RWPE2 (cell line): ENCODE measurements at regions not wholly inside any gene's neighbourhood (a gene's known extent, or its start where the extent isn't known, plus 50 kb on each side); places are given as distances from the start of the nearest gene placed in this dataset.

Experiments
- ATAC-seq: fragments of 200-7000 bp; cut with Tn5 transposase; 3 replicates; pipeline ENCODE4 v1.9.1; 2021; ENCODE audit warnings: low read depth
- DNase-seq: peaks from one replicate; pipeline ENCODE4 v3.0.0-alpha.2; 2020; ENCODE audit warnings: low spot score
- H3K27ac ChIP-seq: fragments of 450-650 bp; 2 replicates; pipeline ENCODE4 v1.5.1; 2017; ENCODE audit warnings: mild to moderate bottlenecking; ENCODE audit not compliant: poor library complexity, severe bottlenecking
- H3K27me3 ChIP-seq: fragments of 250-450 bp; sonication (Bioruptor Pico); 2 replicates; pipeline ENCODE4 v1.5.1; 2021; ENCODE audit warnings: mild to moderate bottlenecking, moderate library complexity; ENCODE audit not compliant: insufficient read depth, poor library complexity, severe bottlenecking
- H3K36me3 ChIP-seq: fragments of 250-450 bp; sonication (Bioruptor Pico); 2 replicates; pipeline ENCODE4 v1.5.1; 2020; ENCODE audit warnings: low read depth, mild to moderate bottlenecking, moderate library complexity
- H3K4me1 ChIP-seq: fragments of 250-450 bp; sonication (Bioruptor Pico); 2 replicates; pipeline ENCODE4 v1.5.1; 2021; ENCODE audit warnings: mild to moderate bottlenecking, moderate library complexity; ENCODE audit not compliant: insufficient read depth, poor library complexity, severe bottlenecking
- H3K4me3 ChIP-seq: fragments of 250-450 bp; sonication (Bioruptor Pico); 2 replicates; pipeline ENCODE4 v1.5.1; 2021; ENCODE audit warnings: mild to moderate bottlenecking, moderate library complexity; ENCODE audit not compliant: severe bottlenecking
- H3K9me3 ChIP-seq: fragments of 250-450 bp; sonication (Bioruptor Pico); 2 replicates; pipeline ENCODE4 v1.5.1; 2021; ENCODE audit warnings: mild to moderate bottlenecking, moderate library complexity; ENCODE audit not compliant: severe bottlenecking
- CTCF ChIP-seq: fragments of 450-650 bp; IDR thresholded peaks from one replicate; pipeline ENCODE4 v1.5.1; 2017; ENCODE audit warnings: mild to moderate bottlenecking, moderate library complexity; ENCODE audit not compliant: poor library complexity, severe bottlenecking

GRCh38 chr12:23115984-23116383 is 491.0 kb downstream of the ETNK1 start:
- H3K27me3 ChIP-seq, result no peaks in the 10 kb centered on the region
- no peak overlapping the region for H3K27ac ChIP-seq
- DNase-seq (no peak), ATAC-seq (no peak)
- no peak for TF ChIP-seq CTCF
- no peak overlapping the region for H3K4me3 ChIP-seq
- no peaks in the 10 kb centered on the region for H3K4me1 ChIP-seq
- no peaks in the 10 kb centered on the region for H3K9me3 ChIP-seq
- no peaks in the 10 kb centered on the region for H3K36me3 ChIP-seq

- no peak overlapping the region for H3K4me3 ChIP-seq
- no peak overlapping the region for H3K27ac ChIP-seq
- TF ChIP-seq CTCF, result no peak
- no peaks in the 10 kb centered on the region for H3K36me3 ChIP-seq
- no peaks in the 10 kb centered on the region for H3K27me3 ChIP-seq
- ATAC-seq (no peak), DNase-seq (no peak)
- no peaks in the 10 kb centered on the region for H3K4me1 ChIP-seq
- H3K9me3 ChIP-seq, result no peaks in the 10 kb centered on the region
Measured at GRCh38 chr12:23126794-23127193, 501.8 kb downstream of the ETNK1 start.

- no peak for ATAC-seq
Measured at GRCh38 chr12:23127701-23128100, 502.7 kb downstream of the ETNK1 start.

GRCh38 chr12:23128462-23128861 is 503.5 kb downstream of the ETNK1 start:
- no peak for TF ChIP-seq CTCF
- Histone ChIP-seq H3K27ac (no peak overlapping the region), H3K9me3 (no peaks in the 10 kb centered on the region), H3K4me1 (no peaks in the 10 kb centered on the region), H3K4me3 (no peak overlapping the region), H3K27me3 (no peaks in the 10 kb centered on the region), H3K36me3 (no peaks in the 10 kb centered on the region)
- no peak for DNase-seq
- ATAC-seq, result no peak

More at GRCh38 chr12:23127701-23128100, 502.7 kb downstream of the ETNK1 start:
- no peak for TF ChIP-seq CTCF
- Histone ChIP-seq H3K36me3 (no peaks in the 10 kb centered on the region), H3K27ac (no peak overlapping the region), H3K4me3 (no peak overlapping the region), H3K27me3 (no peaks in the 10 kb centered on the region), H3K9me3 (no peaks in the 10 kb centered on the region), H3K4me1 (no peaks in the 10 kb centered on the region)
- no peak for DNase-seq

GRCh38 chr12:23132357-23132756 is 507.4 kb downstream of the ETNK1 start:
- no peaks in the 10 kb centered on the region for H3K36me3 ChIP-seq
- ATAC-seq, result no peak

More at GRCh38 chr12:23132357-23132756, 507.4 kb downstream of the ETNK1 start:
- no peak overlapping the region for H3K27ac ChIP-seq
- DNase-seq, result no peak
- no peaks in the 10 kb centered on the region for H3K9me3 ChIP-seq
- H3K4me3 ChIP-seq, result no peak overlapping the region
- no peaks in the 10 kb centered on the region for H3K4me1 ChIP-seq
- no peak for TF ChIP-seq CTCF
- H3K27me3 ChIP-seq, result no peaks in the 10 kb centered on the region
